NB4 (cell line): ENCODE measurements at regions not wholly inside any gene's neighbourhood (a gene's known extent, or its start where the extent isn't known, plus 50 kb on each side); places are given as distances from the start of the nearest gene placed in this dataset.

ENCODE experiments used
- MAX ChIP-seq: IDR thresholded peaks from 2 replicates; pipeline ENCODE4 v1.6.1; 2011; ENCODE audit warnings: low read depth, low read length
- POLR2A ChIP-seq: IDR thresholded peaks from 2 replicates; pipeline ENCODE4 v1.6.1; 2011; ENCODE audit warnings: mild to moderate bottlenecking; ENCODE audit not compliant: insufficient read length; ENCODE audit errors: extremely low read depth
- TF ChIP-seq, protein P1 (sequence below): IDR thresholded peaks from one replicate; pipeline ENCODE4 v1.5.1; 2012; ENCODE audit warnings: low read depth, low read length

GRCh38 chr10:6314620-6315205 is 112.0 kb downstream of the PFKFB3 start:
- TF ChIP-seq, protein P1, sequence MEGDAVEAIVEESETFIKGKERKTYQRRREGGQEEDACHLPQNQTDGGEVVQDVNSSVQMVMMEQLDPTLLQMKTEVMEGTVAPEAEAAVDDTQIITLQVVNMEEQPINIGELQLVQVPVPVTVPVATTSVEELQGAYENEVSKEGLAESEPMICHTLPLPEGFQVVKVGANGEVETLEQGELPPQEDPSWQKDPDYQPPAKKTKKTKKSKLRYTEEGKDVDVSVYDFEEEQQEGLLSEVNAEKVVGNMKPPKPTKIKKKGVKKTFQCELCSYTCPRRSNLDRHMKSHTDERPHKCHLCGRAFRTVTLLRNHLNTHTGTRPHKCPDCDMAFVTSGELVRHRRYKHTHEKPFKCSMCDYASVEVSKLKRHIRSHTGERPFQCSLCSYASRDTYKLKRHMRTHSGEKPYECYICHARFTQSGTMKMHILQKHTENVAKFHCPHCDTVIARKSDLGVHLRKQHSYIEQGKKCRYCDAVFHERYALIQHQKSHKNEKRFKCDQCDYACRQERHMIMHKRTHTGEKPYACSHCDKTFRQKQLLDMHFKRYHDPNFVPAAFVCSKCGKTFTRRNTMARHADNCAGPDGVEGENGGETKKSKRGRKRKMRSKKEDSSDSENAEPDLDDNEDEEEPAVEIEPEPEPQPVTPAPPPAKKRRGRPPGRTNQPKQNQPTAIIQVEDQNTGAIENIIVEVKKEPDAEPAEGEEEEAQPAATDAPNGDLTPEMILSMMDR: no peak
- TF ChIP-seq MAX (no peak), POLR2A (no peak)
